Fibroblast of skin of abdomen (primary cell): ENCODE measurements at regions not wholly inside any gene's neighbourhood (a gene's known extent, or its start where the extent isn't known, plus 50 kb on each side); places are given as distances from the start of the nearest gene placed in this dataset.
"Not testable (repeated sequence)": the region's sequence is repeated elsewhere in the genome, so short reads cannot be mapped to it uniquely, and the experiment has no call there.

Experiments
- DNase-seq: peaks from one replicate; pipeline ENCODE4 v3.0.0-alpha.2; 2013

DNA sequence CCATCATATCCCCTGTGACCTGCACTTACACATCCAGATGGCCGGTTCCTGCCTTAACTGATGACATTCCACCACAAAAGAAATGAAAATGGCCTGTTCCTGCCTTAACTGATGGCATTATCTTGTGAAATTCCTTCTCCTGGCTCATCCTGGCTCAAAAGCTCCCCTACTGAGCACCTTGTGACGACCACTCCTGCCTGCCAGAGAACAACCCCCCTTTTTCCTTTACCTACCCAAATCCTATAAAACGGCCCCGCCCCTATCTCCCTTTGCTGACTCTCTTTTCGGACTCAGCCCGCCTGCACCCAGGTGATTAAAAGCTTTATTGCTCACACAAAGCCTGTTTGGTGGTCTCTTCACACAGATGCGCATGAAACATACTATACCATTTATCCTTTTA, 279.7 kb upstream of the CHRM3 start:
- not testable (repeated sequence) for DNase-seq

DNA sequence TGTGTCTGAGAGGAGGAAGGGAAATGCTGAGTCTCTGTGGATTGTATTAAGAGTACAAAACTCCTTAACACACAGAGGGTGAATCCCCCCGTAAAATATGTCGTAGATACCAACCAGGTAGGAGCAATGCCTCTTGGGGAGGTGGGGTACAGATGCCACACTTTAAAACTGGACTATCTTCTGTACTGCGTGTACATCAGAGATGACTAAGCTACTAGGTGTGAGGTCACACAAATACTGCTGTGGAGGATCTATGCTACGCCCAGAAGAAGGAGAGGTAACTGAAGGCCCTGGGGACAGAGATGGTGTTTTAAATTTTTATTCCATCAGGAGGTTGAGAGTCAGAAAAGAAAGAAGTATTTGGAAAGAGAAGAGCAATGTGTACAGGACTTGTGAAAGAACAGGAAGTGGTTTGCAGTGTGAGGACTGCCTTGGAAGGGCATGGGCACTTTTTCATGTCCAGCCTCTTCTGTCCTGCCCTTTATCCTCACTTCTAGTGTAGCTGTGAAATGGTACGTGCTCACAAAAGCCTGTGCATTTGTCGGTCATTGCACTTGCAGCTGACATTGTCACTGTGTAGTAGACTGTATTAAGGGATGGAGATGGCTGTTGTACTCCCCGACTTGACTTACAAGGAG, 287.8 kb upstream of the CHRM3 start:
- DNase-seq = no peak

DNA sequence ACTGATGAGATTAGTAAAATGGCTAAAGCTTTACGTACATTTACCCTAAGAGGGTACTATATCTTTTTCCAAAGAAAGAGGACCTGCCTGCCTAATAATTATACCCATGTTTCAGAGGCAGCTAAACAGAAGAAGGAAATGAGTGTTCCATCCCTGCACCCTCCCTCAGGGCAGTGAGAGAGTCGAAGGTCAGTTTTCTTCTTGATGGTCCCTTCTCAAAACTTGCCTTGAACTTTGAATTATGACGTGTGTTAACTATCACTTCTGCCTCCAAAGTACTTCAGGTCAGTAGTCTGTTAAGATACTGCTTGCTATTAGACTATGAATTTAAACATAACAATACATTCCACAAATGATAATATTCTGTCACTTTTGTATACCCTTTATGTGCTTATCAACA, 294.8 kb upstream of the CHRM3 start:
- DNase-seq = no peak

DNA sequence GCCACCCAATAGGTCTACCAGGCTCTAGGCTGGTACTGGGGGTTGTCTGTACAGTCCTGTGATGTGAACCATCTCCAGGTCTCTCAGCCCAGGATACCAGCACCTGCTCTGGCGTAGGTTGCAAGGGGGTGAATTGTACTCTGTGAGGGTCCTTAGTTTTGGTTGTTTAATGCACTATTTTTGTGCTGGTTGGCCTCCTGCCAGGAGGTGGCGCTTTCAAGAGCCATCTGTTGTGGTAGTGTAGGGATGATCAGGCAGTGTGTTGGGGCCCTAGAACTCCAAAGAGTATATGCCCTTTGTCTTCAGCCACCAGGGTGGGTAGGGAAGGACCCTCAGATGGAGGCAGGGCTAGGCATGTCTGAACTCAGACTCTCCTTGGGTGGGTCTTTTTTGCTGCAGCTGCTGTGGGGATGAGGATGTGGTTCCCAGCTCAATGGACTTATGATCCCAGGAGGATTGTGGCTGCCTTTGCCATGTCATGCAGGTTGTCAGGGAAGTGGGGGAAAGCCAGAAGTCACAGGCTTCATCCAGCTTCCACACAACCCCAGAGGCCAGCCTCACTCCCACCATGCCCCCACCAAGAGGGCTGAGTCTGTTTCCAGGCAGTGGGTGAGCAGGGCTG, 301.8 kb upstream of the CHRM3 start:
- no peak for DNase-seq

DNA sequence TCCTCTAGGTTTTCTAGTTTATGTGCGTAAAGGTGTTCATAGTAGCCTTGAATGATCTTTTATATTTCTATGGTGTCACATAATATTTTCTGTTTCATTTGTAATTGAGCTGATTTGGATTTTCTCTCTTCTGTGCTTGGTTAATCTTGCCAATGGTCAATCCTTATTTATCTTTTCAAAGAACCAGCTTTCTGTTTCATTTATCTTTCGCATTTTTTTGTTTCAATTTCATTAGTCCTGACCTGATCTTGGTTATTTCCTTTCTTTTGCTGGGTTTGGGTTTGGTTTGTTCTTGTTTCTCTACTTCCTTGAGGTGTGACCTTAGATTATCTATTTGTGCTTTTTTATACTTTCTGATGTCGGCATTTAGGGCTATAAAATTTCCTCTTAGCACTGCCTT, 304.4 kb upstream of the CHRM3 start:
- not testable (repeated sequence) for DNase-seq

DNA sequence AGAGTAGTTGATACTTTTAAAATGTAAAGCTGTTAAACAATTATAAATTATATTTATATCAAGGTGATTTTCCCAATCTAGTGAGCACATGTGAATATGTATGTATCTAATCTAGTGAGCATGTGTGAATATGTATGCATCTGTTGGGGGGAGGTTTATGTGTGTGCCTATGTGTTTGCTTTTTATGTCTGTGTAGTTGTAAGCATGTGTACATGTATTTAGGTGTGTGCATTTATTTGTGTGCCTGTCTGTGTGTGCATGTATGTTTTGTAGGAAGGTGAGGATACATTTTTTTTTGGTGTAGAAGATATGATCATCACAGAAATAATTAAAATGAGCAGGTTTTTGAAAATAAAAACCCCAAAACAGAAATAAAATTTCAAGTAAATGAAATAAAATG, 318.9 kb upstream of the CHRM3 start:
- no peak for DNase-seq

DNA sequence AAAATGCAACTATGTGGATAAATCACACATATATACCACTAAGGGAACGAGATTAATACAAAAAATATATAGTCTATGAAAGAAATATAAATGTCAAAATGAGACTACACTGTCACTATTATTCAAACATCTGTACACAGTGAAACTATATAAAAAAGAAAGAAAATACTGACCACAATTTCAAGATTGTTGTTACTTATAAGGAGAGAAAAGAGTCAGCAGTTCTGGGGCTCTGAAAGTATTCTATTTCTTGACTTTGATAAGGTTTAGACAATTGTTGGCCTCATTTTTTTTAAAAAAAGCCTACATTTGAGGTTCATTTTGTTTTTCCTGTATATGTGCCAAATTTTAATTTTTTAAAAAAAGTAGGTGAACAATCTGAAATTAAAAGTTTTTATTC, 319.3 kb upstream of the CHRM3 start:
- no peak for DNase-seq

DNA sequence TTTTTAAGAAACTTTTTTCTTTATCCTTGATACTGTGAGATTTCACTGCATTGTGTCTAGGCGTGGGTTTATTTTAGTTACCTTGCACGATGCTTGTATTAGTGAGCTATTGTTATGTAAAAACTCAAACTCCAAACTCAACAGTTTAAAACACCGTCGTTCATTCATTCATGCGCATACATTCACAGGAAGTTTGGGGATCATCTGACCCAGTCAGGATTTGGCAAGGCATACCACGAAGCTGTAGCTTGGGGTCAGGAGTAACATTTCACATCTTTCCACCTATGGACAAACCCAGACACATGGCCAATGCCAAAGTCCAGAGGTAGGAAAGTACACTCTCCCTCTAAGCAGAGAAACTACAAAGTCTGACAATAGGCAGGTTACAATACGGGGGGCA, 324.6 kb upstream of the CHRM3 start:
- DNase-seq = no peak

DNA sequence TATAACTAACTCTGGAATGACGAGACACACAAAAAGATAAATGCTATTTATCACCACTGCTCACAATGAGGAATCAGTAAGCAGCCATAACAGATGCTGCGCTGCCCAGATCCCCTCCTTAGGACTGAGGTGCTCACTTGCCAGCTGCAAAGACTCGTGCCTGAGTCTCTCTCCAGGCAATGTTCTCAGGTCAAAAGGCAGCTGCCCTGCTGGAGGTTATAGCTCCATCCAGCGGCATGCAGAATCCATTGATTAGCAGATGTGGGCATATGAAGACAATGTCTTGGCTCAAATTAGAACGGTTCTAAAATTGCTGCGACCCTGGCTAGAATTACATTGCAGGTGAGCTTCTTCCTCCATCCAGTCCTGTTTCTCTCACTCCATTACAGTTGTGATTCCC, 328.2 kb upstream of the CHRM3 start:
- DNase-seq = no peak

DNA sequence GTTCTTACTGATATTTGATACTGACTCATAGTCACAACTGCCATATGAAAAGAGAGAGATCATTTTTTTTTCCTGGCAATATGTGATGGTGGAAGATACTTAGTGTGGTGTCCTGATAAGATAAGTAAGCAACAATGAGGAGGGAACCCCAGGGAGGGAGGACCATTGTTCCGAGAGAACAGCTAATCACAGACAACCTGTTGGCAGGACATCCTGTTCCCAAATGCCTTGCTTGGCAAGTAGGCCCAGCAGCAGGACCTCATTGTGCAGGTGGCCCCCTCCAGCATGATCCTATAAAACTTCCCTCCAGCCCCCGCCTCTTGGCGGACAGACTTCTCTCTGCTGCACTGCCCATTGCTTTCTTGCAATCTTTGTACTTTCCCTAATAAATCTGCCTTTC, 329.4 kb upstream of the CHRM3 start:
- no peak for DNase-seq

DNA sequence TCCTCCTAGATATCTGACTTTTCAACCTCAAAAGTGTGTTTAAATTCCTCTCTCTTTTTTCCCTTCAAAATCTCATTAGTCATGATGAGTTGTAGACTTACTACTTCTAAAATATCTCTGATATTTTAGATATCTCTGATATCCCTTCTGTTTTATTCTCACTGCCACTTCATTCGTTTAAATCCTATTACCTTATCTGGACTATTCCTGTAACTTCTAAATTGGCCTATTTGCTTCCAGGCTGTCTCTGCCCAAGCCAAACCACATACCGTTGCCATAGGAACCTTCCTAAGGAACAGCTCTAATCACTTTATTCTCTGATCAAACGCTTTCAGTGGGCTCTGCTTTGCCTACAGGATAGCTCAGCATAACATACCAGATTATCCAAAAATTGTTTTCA, 333.1 kb upstream of the CHRM3 start:
- no peak for DNase-seq

DNA sequence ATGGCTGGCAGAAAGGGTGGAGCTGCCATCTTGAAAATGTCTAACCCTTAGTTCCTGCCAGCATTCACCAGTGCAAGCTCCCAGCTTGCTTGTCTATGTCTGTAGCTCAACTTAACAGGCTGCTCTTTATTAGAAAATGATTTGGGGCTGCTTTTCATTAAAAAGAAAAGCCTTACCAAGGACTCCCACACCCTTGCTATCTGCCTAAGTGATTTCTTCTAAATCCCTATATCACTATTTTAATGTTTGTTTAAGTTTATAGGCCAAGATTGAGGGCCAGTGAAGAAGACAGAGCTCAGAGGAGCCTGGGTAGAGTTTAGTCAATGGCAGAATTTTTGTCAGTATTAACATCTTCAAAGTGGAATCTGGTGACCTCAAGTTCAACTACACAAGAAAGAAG, 336.8 kb upstream of the CHRM3 start:
- DNase-seq = no peak

DNA sequence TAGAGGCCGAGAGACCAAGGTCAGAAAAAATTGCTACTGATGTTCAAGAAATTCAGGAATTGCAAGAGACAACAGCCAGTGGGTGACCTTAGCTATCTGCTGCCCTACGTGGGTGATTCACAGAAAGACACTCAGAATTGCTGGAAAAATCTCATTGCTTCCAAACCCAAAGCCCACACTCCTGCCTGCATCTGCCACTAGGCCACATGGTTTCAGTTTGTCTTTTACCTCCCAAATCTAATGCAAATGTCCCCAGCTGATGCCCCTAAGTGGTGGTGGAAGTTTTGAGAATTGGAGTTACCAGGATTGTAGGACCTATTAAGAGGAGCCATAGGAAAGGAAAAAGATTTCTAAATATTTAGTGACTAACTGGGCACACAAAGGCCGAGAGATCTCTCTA, 341.5 kb upstream of the CHRM3 start:
- no peak for DNase-seq

DNA sequence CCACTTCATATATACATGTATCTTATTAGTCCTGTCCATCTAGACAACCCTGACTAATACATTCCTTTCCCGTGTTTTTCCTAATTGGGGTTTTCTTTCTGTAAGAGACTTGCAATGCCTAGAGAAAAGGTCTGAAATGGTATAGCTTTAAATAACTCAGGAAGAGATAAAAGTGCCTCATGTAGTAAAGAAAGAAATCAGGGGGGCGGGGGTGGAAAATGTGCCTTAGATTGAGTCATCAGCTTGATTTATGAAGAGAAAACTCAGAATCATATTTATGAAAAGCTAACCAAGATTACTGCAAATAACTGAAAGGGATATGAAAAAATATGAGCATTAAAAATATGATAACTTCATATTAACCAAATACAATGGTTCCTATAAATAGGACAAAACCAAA, 345.8 kb upstream of the CHRM3 start:
- DNase-seq = no peak

DNA sequence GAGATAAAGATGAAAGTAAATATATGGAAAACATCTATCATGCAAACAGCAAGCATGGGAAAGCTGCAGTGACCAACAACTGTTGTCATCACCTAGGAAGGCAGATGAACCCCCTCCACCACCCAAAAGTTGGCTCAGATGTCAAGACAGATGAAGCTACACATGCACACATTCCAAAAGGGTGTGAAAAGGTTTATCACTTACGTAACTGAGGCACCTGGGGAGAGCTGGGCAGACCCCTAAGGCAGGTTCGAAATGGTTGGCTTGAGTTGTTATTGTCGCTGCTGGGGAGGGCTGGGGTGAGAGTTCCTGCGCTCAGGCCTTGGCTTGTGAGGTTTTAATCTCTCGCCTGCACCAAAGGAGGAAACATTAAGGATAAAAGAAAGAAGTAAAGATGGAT, 355.1 kb upstream of the CHRM3 start:
- DNase-seq = no peak

DNA sequence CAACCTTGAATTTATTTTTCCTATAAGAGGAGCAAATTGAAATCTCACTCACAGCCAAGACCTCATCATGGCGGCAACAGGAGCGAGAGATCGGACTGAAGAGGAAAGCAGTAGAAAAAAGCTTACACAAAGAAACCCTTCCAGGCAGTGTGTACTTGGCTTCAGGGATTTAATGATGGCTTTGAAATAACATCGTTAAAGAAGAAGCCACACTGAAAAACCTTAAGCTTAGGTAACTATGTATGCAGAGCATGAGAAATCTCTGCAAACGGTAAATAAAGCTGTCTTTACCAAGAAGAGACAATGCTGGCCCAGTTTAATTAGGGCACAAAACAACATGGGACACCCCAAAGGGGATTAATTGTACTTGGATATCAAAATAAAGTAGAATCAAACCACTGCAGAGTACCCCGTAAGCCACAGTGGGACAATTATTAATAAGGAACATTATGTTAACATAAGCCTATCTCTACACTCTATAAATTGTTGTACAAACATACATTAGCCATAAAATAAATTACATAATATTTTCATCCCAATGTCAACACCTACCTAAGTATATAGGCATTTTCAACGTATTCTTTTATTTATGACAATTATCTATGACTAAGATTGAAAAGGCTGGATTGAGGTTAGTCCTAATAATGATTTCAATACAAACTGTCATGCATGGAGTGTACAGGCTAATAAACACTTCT, 360.2 kb upstream of the CHRM3 start:
- DNase-seq = no peak

DNA sequence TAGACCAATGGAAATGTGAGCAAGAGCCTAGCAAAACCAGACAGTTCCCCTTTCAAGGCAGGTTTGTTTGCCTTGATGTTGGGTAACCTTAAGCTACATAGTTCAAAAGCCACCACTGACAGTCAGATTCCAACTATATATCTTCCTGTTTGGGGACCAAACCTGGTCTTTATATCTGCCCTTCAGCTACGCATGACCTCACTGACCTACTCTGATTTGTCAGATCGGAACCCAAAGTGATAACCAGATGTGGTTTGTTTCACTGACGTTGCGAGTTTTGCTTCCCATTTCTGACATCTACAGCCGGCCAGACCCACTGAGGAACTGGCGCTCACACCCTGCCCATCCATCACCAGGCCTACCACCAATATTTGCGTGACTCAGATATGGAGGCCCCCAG, 361.1 kb upstream of the CHRM3 start:
- DNase-seq = no peak

DNA sequence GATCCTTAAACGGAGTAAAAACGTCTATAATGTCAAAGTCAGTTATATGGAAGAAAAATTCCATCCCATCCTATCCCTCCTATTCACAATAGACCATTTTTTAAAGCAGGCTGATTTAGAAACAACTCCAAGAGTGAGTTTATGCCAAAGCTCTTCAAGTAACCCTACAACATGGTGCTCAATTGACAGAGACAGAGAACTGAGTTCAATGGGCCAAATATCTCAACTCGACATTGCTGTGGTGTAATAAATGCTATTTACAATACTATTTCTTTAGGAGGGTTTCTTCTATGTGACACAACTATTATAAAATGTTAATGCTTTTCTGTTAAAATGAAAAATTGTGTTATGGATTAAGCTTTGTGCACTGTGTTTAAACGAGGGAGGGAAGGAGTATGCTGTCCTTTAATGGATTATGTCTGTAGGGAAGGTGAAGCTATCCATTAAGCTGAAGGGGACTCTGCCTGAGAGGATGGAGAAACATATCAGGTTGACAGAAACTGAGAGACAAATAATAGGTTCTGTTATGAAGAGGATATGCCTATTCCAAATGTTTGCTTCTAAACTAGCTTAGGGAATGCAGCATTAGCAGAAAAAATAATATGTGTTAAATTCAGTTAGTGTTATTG, 362.5 kb upstream of the CHRM3 start:
- DNase-seq = no peak

DNA sequence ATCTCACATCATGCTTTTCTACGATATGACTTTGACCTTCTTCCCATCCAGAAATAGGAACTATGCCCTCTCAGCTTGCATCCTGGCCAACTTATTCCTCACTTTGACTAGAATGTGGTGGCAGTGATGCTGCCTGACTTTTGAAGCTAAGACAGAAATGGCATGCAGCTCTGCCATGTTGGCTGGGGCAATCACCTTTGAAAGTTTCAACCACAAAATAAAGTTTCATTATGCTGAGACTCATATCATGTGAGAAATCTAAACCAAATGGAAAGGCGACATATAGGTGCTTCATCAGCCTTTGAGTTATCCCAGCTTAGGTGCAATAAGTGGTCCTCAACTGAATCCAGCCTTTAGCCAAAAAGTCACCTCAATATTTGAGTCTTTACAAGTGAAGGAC, 370.0 kb upstream of the CHRM3 start:
- no peak for DNase-seq

DNA sequence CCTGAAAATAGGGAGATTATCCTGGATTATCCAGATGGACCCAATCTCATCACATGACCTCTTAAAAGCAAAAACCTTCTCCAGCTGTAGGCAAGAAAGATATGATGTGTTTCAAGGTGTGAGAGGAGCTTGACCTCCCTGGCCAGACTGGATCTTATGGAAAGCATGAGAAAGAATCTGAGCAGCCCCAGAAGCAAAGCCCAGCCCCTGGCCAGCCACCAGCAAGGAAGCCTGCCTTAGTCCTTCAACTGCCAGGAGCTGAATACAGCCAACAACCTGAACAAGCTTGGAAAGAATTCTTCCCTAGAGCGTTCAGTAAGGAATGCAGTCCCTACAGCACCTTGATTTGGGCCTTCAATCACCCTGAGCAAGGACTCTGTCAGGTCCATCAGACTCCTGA, 375.0 kb upstream of the CHRM3 start:
- DNase-seq = no peak

DNA sequence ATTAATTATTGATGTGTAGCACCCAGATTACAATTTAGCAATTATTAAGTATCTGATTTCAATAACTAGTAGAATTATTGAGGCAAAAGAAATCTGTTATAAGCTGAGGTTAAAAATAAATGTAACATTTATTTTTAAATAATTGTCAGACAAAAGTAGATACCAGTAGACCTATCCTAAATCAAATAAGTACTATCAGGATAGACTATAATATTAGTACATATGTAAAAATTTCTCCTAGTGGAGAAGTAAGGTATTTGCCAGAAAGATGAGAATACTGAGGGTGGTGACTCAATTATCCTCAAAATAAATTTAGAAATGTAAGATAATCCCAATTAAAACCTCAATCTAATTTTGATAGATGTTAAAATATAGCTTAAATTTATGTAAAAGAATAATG, 377.8 kb upstream of the CHRM3 start:
- DNase-seq = no peak

DNA sequence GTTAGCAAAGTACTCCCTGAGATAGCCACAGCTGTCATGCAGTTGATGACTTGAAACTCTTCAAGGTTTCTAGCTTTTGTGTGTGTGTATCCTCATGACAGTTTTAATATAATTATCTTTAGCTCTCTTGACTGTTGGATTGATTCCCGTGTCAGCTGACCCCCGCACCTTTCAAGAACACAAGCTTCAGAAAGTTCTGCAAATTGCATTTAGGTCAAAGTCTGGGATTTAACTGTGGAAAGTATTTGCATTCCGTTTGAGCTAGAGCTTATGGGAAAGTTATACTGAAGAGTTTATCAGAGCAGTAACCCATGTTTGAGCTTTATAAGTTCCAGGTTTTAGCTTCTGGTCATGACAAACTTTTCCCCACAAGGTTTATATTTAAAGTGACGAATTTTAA, 380.1 kb upstream of the CHRM3 start:
- no peak for DNase-seq

DNA sequence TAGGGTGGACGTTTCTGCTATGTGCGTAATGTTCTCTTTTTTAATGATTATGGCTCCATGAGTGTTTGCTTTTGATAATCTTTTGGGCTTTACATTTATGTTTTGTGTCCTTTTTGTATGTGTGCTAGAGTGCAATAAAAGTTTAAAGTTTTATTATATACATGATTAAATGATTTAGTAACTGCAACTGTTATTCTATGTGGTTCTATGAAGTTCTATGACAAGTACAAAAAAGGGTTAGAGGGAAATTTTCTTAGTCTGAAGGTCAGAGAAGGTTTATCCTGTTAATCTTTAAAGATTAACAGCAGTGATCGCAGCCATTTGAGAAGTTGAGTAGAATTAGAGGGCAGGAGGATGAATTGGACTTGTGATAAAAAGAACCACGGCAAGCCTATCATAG, 386.4 kb upstream of the CHRM3 start:
- no peak for DNase-seq

DNA sequence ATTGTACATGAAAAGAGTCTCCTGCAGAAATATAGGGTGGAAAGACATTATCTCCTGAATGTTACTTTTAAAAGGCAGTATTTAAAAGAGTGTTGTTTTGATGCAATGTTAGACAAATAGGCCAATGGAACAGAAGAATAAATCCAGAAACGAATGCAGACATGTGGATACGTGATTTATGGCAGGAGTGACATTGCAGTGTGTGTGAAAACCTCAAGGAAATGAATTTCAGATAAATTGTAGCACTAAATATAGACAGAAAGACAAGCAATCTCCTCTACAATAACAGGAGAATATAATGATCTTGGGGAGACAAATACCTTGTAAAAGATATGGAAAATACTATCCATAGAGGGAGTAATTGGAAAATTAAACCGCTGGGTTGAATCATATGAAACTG, 387.8 kb upstream of the CHRM3 start:
- DNase-seq = no peak
